OCI-LY1 (cell line): ENCODE measurements at regions not wholly inside any gene's neighbourhood (a gene's known extent, or its start where the extent isn't known, plus 50 kb on each side); places are given as distances from the start of the nearest gene placed in this dataset.

ENCODE experiments used
- EZH2 ChIP-seq: fragments of 200-600 bp; sonication (generic), shearing (Covaris generic); IDR thresholded peaks from 2 replicates; pipeline ENCODE4 v1.8.0; 2017; ENCODE audit warnings: borderline replicate concordance, mixed run types, mild to moderate bottlenecking, antibody characterized with exemption, low read length, moderate library complexity, mixed read lengths
- TF ChIP-seq, protein P1 (sequence below): fragments of 200-600 bp; sonication (generic), shearing (Covaris generic); IDR thresholded peaks from 2 replicates; pipeline ENCODE4 v1.5.1; 2017; ENCODE audit warnings: mild to moderate bottlenecking, antibody characterized with exemption, low read length, moderate library complexity, mixed read lengths

DNA sequence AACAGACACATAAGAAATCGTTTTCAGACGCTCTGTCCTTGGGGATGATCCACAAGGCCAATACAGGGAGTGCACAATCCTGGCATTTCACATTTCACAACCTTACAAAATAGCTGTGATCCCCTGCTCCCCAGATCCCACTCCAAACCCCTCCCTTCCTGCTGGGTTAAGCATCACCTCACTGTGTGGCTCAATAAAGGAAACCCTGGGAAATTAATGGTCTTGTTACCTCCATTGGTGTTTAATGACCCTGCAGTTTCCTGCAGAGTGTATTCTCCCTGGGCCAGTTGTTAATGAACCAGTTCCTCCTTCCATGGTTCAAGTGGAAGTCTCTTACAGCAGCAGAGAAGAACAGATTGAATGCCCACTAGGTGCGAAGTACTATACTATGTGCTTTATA lies 334.7 kb downstream of the OMA1 start:
- TF ChIP-seq, protein P1, sequence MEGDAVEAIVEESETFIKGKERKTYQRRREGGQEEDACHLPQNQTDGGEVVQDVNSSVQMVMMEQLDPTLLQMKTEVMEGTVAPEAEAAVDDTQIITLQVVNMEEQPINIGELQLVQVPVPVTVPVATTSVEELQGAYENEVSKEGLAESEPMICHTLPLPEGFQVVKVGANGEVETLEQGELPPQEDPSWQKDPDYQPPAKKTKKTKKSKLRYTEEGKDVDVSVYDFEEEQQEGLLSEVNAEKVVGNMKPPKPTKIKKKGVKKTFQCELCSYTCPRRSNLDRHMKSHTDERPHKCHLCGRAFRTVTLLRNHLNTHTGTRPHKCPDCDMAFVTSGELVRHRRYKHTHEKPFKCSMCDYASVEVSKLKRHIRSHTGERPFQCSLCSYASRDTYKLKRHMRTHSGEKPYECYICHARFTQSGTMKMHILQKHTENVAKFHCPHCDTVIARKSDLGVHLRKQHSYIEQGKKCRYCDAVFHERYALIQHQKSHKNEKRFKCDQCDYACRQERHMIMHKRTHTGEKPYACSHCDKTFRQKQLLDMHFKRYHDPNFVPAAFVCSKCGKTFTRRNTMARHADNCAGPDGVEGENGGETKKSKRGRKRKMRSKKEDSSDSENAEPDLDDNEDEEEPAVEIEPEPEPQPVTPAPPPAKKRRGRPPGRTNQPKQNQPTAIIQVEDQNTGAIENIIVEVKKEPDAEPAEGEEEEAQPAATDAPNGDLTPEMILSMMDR = no peak
- no peak for TF ChIP-seq EZH2
